Mesenchymal stem cell (in vitro differentiated cells and primary cell): ENCODE measurements at regions not wholly inside any gene's neighbourhood (a gene's known extent, or its start where the extent isn't known, plus 50 kb on each side); places are given as distances from the start of the nearest gene placed in this dataset.

Experiments used
- DNase-seq: peaks from one replicate; pipeline ENCODE4 v3.0.0-alpha.2; 2013
- H2AFZ ChIP-seq: one replicate; pipeline ENCODE4 v1.6.1; 2013; ENCODE audit warnings: low read depth, mild to moderate bottlenecking, control low read depth, inconsistent platforms, low read length, moderate library complexity
- H2AK5ac ChIP-seq: 2 replicates; pipeline ENCODE4 v1.6.1; 2013; ENCODE audit warnings: low read length, moderate library complexity, mild to moderate bottlenecking, inconsistent platforms; ENCODE audit not compliant: severe bottlenecking
- H2BK120ac ChIP-seq: one replicate; pipeline ENCODE4 v1.6.1; 2013; ENCODE audit warnings: low read depth, mild to moderate bottlenecking, inconsistent platforms, low read length, moderate library complexity
- H2BK12ac ChIP-seq, 2 experiments: one replicate each; pipeline ENCODE4 v1.6.1; 2013; ENCODE audit warnings: inconsistent platforms in 2 of 2, low read length in 2 of 2, mild to moderate bottlenecking in 2 of 2, moderate library complexity in 2 of 2, control low read depth in 1 of 2
- H2BK15ac ChIP-seq: one replicate; pipeline ENCODE4 v1.6.1; 2013; ENCODE audit warnings: mild to moderate bottlenecking, low read depth, inconsistent platforms; ENCODE audit not compliant: poor library complexity, severe bottlenecking
- H2BK5ac ChIP-seq: 2 replicates; pipeline ENCODE4 v1.6.1; 2013; ENCODE audit warnings: low read depth, mild to moderate bottlenecking, low read length, control low read depth, inconsistent platforms; ENCODE audit not compliant: poor library complexity, severe bottlenecking
- H3K14ac ChIP-seq, 2 experiments: one replicate each; pipeline ENCODE4 v1.6.1; 2013; ENCODE audit warnings: inconsistent platforms in 2 of 2, low read length in 2 of 2, control low read depth in 1 of 2, mild to moderate bottlenecking in 1 of 2, moderate library complexity in 1 of 2
- H3K18ac ChIP-seq, 2 experiments: one replicate each; pipeline ENCODE4 v1.6.1; 2013; ENCODE audit warnings: inconsistent platforms in 2 of 2, low read length in 2 of 2, control low read depth in 1 of 2, low read depth in 1 of 2, mild to moderate bottlenecking in 1 of 2
- H3K23ac ChIP-seq, 2 experiments: one replicate each; pipeline ENCODE4 v1.6.1; 2013; ENCODE audit warnings: inconsistent platforms in 2 of 2, low read length in 2 of 2, mild to moderate bottlenecking in 2 of 2, moderate library complexity in 2 of 2, control low read depth in 1 of 2
- H3K27ac ChIP-seq: 2 replicates; pipeline ENCODE4 v1.5.1; 2013; ENCODE audit warnings: mild to moderate bottlenecking, moderate library complexity, low read length, control low read depth, inconsistent platforms; ENCODE audit not compliant: poor library complexity, severe bottlenecking
- H3K27me3 ChIP-seq, 2 experiments: 2 replicates each; pipeline versions ENCODE4 v1.6.1 to v1.7.0; 2013; ENCODE audit warnings: low read length in 2 of 2, mild to moderate bottlenecking in 2 of 2, moderate library complexity in 2 of 2, control low read depth in 1 of 2, inconsistent platforms in 1 of 2; ENCODE audit not compliant: control insufficient read depth in 1 of 2, insufficient read depth in 1 of 2
- H3K36me3 ChIP-seq, 2 experiments: 2 replicates each; pipeline versions ENCODE4 v1.6.1 to v1.7.0; 2013; ENCODE audit warnings: low read length in 2 of 2, control low read depth in 1 of 2, inconsistent platforms in 1 of 2, low read depth in 1 of 2, mild to moderate bottlenecking in 1 of 2; ENCODE audit not compliant: insufficient read depth in 2 of 2, control insufficient read depth in 1 of 2
- H3K4ac ChIP-seq, 2 experiments: one replicate each; pipeline ENCODE4 v1.6.1; 2013; ENCODE audit warnings: inconsistent platforms in 2 of 2, low read length in 2 of 2, mild to moderate bottlenecking in 2 of 2, moderate library complexity in 2 of 2, control low read depth in 1 of 2, low read depth in 1 of 2
- H3K4me1 ChIP-seq: 2 replicates; pipeline ENCODE4 v1.6.1; 2013; ENCODE audit warnings: low read depth, low read length, control low read depth; ENCODE audit not compliant: control insufficient read depth, insufficient read depth
- H3K4me2 ChIP-seq: 2 replicates; pipeline ENCODE4 v1.6.1; 2013; ENCODE audit warnings: low read length, mild to moderate bottlenecking, inconsistent platforms; ENCODE audit not compliant: poor library complexity, severe bottlenecking
- H3K4me3 ChIP-seq, 2 experiments: 2 replicates each; pipeline versions ENCODE4 v1.5.1 to v1.7.0; 2013; ENCODE audit warnings: low read length in 2 of 2, mild to moderate bottlenecking in 2 of 2, control low read depth in 1 of 2, low read depth in 1 of 2; ENCODE audit not compliant: insufficient read depth in 1 of 2
- H3K79me1 ChIP-seq: replicated peaks from 2 replicates; pipeline ENCODE4 v1.6.1; 2013; ENCODE audit warnings: mild to moderate bottlenecking, control low read depth, low read length, inconsistent platforms; ENCODE audit not compliant: poor library complexity, severe bottlenecking
- H3K9ac ChIP-seq: 2 replicates; pipeline ENCODE4 v1.7.0; 2013; ENCODE audit warnings: mild to moderate bottlenecking, low read length, moderate library complexity
- H3K9me3 ChIP-seq: 2 replicates; pipeline ENCODE4 v1.7.0; 2013; ENCODE audit warnings: mild to moderate bottlenecking, low read length; ENCODE audit not compliant: control insufficient read depth
- H4K8ac ChIP-seq: one replicate; pipeline ENCODE4 v1.6.1; 2013; ENCODE audit warnings: inconsistent platforms, mild to moderate bottlenecking, low read length, moderate library complexity
- H4K91ac ChIP-seq: one replicate; pipeline ENCODE4 v1.6.1; 2013; ENCODE audit warnings: mild to moderate bottlenecking, low read length, inconsistent platforms
- WGBS: methylation state at CpG from one replicate; pipeline ENCODE4 v1.1.7; 2013; ENCODE audit warnings: mixed read lengths; 5-methylcytosine and 5-hydroxymethylcytosine counted together

DNA sequence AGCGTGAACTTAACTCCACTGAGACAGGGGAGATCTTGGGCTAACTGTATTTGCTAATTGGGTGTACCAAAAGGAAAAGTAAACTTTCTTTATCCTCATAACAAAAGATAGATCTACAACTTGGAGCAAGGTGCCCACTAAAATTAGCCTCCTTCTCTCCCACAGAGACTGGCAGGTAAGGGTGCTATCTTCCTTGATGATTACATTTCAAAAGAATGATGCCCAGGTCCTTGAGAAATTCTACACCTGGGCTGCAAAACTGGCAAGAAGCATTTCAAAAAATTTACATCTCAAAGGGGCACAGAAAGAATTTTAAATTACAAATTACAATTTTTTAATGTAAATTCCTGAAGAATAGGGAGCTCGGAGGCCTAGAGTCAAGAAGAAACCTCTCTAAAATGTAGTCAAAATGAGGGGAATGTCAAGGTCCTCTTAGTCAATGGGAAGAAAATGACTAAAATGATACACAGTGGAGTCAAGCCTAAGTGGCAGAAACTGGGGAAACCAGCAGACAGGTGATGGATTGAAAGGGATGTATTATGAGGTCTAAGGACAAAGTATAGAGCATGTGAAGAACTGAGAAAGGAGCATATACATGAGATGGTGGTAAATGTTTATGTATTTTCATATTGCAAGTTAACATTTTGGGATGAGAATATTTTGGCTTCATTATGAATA lies 348.3 kb upstream of the TUSC1 start:
- no peak overlapping the region for H2AK5ac ChIP-seq
- no peak overlapping the region for H3K4ac ChIP-seq
- no peaks in the 10 kb centered on the region for H3K27me3 ChIP-seq
- H3K36me3 ChIP-seq, result no peaks in the 10 kb centered on the region
- H2BK120ac ChIP-seq, result no peak overlapping the region
- no peak for DNase-seq
- 93% methylated on average over 1 of the region's 2 CpGs for WGBS
- H3K4me3 ChIP-seq, result no peak overlapping the region
- no peak overlapping the region for H3K27ac ChIP-seq
- H3K79me1 ChIP-seq, result no peaks in the 10 kb centered on the region
- no peak overlapping the region for H3K9ac ChIP-seq
- no peaks in the 10 kb centered on the region for H3K4me1 ChIP-seq
- no peak overlapping the region for H2BK12ac ChIP-seq
- no peak overlapping the region for H3K4me2 ChIP-seq
- H2AFZ ChIP-seq, result no peak overlapping the region
- peaks cover 4% of the 10 kb centered on the region for H3K9me3 ChIP-seq
- no peak overlapping the region for H3K23ac ChIP-seq
- no peak overlapping the region for H2BK15ac ChIP-seq
- H4K91ac ChIP-seq, result no peak overlapping the region
- no peak overlapping the region for H3K18ac ChIP-seq
- no peak overlapping the region for H3K14ac ChIP-seq
- H2BK5ac ChIP-seq, result no peak overlapping the region
- no peak overlapping the region for H4K8ac ChIP-seq

GRCh38 chr9:26013199-26013598 lies 335.0 kb upstream of the TUSC1 start:
- DNase-seq, result peak; percentile 51
- H3K27ac ChIP-seq, result peak overlapping the region; percentile 55
- H4K8ac ChIP-seq, result no peak overlapping the region
- H2AFZ ChIP-seq, result no peak overlapping the region
- no peaks in the 10 kb centered on the region for H3K36me3 ChIP-seq
- H3K18ac ChIP-seq, result no peak overlapping the region
- no peak overlapping the region for H2AK5ac ChIP-seq
- H2BK120ac ChIP-seq, result no peak overlapping the region
- H4K91ac ChIP-seq, result no peak overlapping the region
- H3K4me3 ChIP-seq, result no peak overlapping the region
- no peak overlapping the region for H3K4me2 ChIP-seq
- peaks cover 7% of the 10 kb centered on the region for H3K9me3 ChIP-seq
- H3K9ac ChIP-seq, result no peak overlapping the region
- H3K79me1 ChIP-seq, result no peaks in the 10 kb centered on the region
- H3K27me3 ChIP-seq, result no peaks in the 10 kb centered on the region
- no peak overlapping the region for H2BK5ac ChIP-seq
- no peaks in the 10 kb centered on the region for H3K4me1 ChIP-seq
- H3K14ac ChIP-seq, result no peak overlapping the region
- H2BK12ac ChIP-seq, result no peak overlapping the region
- H3K4ac ChIP-seq, result no peak overlapping the region
- H2BK15ac ChIP-seq, result no peak overlapping the region
- no peak overlapping the region for H3K23ac ChIP-seq

DNA sequence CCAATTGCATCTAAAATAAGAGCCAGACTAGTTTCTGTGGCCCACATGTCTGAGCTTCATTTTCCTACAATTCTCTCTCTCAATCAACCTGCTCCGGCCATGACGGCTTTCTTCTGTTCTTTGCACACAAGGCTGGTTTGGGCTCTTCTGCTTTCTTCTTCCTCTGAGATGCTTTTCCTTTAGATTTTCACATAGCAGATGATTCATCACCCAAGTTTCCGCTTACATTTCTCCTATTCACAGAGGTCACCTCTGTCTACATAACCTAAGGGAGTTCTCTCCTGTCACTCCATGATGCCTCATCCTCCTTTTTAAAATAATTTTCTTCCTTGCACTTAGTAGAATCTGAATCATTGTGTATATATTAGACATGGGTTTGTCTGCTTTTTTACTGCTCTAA lies 334.6 kb upstream of the TUSC1 start:
- H3K4me2 ChIP-seq, result no peak overlapping the region
- H2BK5ac ChIP-seq, result no peak overlapping the region
- no peaks in the 10 kb centered on the region for H3K27me3 ChIP-seq
- H3K9me3 ChIP-seq, result peaks cover 4% of the 10 kb centered on the region
- no peaks in the 10 kb centered on the region for H3K36me3 ChIP-seq
- H3K14ac ChIP-seq, result no peak overlapping the region
- no peak overlapping the region for H2BK120ac ChIP-seq
- H2BK15ac ChIP-seq, result no peak overlapping the region
- no peaks in the 10 kb centered on the region for H3K4me1 ChIP-seq
- H4K8ac ChIP-seq, result no peak overlapping the region
- no peak overlapping the region for H3K4me3 ChIP-seq
- H3K9ac ChIP-seq, result no peak overlapping the region
- H2BK12ac ChIP-seq, result no peak overlapping the region
- no peaks in the 10 kb centered on the region for H3K79me1 ChIP-seq
- H3K4ac ChIP-seq, result no peak overlapping the region
- no peak overlapping the region for H2AK5ac ChIP-seq
- 44% methylated on average over 3 of the region's 3 CpGs for WGBS
- no peak overlapping the region for H4K91ac ChIP-seq
- H2AFZ ChIP-seq, result no peak overlapping the region
- H3K18ac ChIP-seq, result no peak overlapping the region
- peak overlapping the region; percentile 31 for H3K27ac ChIP-seq
- peak; percentile 80 for DNase-seq
- H3K23ac ChIP-seq, result no peak overlapping the region

GRCh38 chr9:25994605-25995004 lies 316.4 kb upstream of the TUSC1 start:
- peaks cover 31% of the 10 kb centered on the region for H3K9me3 ChIP-seq
- no peak overlapping the region for H3K4me2 ChIP-seq
- H2AFZ ChIP-seq, result no peak overlapping the region
- DNase-seq, result peak; percentile 33
- no peak overlapping the region for H3K4me3 ChIP-seq
- H3K18ac ChIP-seq, result no peak overlapping the region
- no peaks in the 10 kb centered on the region for H3K79me1 ChIP-seq
- H3K27ac ChIP-seq, result no peak overlapping the region
- 63% methylated on average over 6 of the region's 6 CpGs for WGBS
- no peak overlapping the region for H3K4ac ChIP-seq
- no peak overlapping the region for H2BK15ac ChIP-seq
- no peaks in the 10 kb centered on the region for H3K27me3 ChIP-seq
- H4K8ac ChIP-seq, result no peak overlapping the region
- no peak overlapping the region for H2BK5ac ChIP-seq
- H3K23ac ChIP-seq, result no peak overlapping the region
- H3K14ac ChIP-seq, result no peak overlapping the region
- no peak overlapping the region for H2AK5ac ChIP-seq
- H3K4me1 ChIP-seq, result no peaks in the 10 kb centered on the region
- no peak overlapping the region for H2BK12ac ChIP-seq
- no peaks in the 10 kb centered on the region for H3K36me3 ChIP-seq
- H3K9ac ChIP-seq, result no peak overlapping the region
- H4K91ac ChIP-seq, result no peak overlapping the region
- no peak overlapping the region for H2BK120ac ChIP-seq
